ENCODE measurements at regions not wholly inside any gene's neighbourhood (a gene's known extent, or its start where the extent isn't known, plus 50 kb on each side); places are given as distances from the start of the nearest gene placed in this dataset.
"Not testable (repeated sequence)": the region's sequence is repeated elsewhere in the genome, so short reads cannot be mapped to it uniquely, and the experiment has no call there.

DNA sequence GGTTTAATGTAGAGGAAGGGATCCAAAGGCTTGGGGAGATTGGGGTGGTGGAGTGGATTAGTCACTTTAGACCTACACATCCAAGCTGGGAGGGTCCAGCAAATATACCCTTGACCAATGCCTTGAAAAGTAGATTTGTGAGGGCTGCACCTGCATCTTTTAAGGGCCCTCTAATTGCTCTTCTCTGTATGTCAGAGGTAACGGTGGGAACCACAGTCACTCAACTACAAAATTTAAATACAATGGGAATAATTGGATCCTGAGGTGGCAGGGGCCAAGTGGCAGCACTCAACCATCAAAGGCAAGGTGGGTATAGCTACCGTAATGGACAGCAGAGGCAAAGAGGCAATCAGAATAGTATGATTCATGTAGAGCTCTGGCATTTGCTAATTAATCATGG lies 833.7 kb upstream of the ARRDC3 start:
- not testable (repeated sequence) for DNase-seq

GRCh38 chr5:92215116-92215515 lies 832.0 kb upstream of the ARRDC3 start:
- DNase-seq = no peak

DNA sequence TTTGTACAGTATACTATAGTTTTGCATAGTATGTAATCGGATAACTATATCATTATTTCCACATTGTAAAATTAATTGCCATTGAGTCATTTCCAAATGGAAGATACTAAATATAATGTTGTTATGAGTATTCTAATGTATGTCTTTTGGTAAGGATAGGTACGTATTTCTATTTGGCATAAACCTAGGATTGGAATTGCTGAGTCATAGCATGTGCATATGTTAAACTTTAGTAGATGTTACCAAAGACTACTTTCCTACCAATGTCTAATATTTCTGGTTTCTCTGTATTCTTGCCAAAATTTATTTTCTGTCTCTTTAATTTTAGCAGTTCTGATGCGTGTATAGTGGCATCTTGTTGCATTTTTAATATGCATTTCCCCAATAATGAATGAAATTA lies 825.1 kb upstream of the ARRDC3 start:
- no peak for DNase-seq

DNA sequence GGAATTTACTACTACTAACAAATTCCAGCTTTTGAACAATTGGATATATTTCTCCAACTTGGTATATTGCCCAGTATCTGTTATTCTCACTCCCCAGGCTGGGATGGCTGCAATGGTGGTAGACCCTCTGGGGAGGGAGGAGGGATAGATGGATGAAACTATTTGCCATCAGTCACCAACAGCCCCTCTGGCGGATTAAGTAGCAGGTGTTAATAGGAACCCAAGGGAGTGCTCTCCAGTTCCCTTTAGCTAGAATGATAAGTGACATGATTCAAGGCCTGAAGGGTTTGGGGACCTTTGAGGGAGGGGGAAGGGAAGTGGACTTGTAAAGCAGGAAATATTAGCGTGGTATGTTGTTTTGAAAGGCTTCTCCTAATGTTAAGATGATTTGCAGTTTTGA lies 824.0 kb upstream of the ARRDC3 start:
- no peak for DNase-seq

DNA sequence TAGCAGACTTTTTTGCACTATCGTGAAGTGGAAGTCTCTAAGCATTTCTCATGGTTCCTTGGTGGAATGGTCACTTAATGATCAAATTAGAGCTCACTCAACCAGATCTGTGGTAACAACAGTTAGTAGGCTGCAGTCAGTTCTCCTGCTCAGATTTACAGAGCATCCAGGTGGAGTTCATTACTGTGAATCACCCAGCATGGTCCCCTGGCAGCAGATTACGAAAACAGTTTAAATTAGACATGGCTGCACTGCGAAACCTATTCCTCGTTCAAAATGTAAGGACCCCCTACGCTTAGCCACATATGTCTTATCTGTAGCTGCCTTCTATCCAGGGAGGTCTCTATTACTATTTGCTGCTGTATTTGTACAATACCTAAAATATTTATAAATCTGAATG lies 823.6 kb upstream of the ARRDC3 start:
- DNase-seq = no peak

GRCh38 chr5:92199035-92199434 lies 815.9 kb upstream of the ARRDC3 start:
- DNase-seq = not testable (repeated sequence)

- no peak for DNase-seq
Measured at GRCh38 chr5:92181656-92182055, 798.5 kb upstream of the ARRDC3 start.

DNA sequence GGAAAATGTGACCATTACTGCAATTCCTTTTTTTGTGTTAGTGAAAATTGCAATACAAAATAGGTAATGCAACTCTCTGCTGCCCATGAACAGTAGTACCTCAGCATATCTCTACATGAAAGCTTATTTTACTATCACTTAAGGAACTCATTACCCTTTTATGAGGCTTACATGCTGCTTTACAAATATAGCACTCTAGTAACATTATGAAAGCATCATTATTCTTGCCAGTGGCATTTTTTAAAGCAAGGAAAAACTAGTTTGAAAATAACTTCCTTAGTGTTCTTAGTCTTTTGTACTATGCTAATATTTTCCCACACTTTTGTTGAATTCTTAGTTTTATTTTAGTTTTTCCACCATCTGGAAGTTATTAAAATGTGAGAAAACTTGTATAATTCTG lies 797.3 kb upstream of the ARRDC3 start:
- DNase-seq = no peak

GRCh38 chr5:92179651-92180050 lies 796.5 kb upstream of the ARRDC3 start:
- DNase-seq = no peak

DNA sequence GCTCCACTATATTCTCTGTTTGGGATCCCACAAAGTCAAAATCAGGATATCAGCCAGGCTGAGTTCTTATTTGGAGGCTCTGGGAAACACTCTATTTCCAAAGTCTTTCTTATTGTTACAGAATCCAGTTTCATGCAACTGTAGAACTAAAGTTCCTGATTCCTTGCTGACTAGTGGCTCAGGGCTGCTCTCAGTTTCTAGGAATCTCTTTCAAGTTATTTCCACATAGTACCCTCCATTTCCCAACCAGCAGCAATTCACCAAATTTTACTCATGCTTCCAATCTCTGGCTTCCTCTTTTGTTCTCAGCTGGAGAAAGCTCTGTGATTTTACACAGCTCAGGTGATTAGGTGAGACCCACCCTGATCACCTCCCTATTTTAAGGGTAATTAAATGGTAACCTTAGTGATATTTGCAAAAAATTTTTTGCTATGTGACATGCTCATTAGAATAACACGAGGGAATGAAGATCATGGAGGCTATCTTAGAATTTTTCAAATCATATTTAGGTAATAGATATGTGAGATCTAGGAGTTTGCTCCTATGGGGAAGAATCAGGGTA lies 794.9 kb upstream of the ARRDC3 start:
- no peak for DNase-seq

GRCh38 chr5:92163906-92164305 lies 780.8 kb upstream of the ARRDC3 start:
- DNase-seq = no peak

GRCh38 chr5:92147798-92148197 lies 764.7 kb upstream of the ARRDC3 start:
- DNase-seq = no peak

- DNase-seq = no peak
Measured at GRCh38 chr5:92147266-92147665, 764.1 kb upstream of the ARRDC3 start.

GRCh38 chr5:92145852-92146251 lies 762.7 kb upstream of the ARRDC3 start:
- no peak for DNase-seq

- no peak for DNase-seq
Measured at GRCh38 chr5:92144824-92145223, 761.7 kb upstream of the ARRDC3 start.

GRCh38 chr5:92132294-92132908 lies 749.3 kb upstream of the ARRDC3 start:
- not testable (repeated sequence) for DNase-seq

- DNase-seq = no peak
Measured at GRCh38 chr5:92126182-92126581, 743.1 kb upstream of the ARRDC3 start.

DNA sequence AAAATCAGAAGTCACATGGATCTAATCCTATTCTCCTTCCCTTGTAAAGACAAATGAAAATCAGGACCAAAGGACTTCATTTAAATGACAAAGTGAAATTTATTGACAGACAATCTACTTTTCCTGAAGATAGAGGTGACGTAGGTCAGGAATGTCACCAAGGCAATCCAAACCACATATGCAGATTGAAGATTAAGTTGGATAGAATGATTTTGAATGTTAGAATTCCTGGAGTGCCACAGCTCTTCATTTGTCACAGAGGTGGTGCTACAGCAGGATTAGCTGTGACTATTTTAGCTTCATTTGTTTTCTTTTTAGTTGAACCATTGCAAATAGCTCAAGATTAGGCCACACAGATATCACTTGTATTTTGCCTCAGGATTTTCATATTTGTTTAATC lies 736.0 kb upstream of the ARRDC3 start:
- DNase-seq = no peak

DNA sequence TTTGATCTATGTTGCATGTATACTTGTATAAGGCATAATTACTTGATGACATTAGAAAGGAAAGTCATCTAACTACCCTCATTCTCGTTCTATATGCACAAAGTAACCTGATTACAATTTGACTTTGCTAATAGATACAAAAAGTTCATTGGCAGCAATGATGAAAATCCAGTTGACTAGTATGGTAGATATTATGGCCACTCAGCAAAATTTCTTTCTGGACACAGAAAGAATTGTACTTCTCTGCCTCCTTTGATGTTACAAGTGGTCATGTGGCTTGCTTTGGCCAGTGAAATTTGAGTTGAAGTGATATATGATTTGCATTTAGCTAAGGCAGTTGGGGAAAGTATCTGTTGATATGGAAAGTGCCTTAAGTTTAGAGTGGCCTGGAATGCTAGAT lies 723.7 kb upstream of the ARRDC3 start:
- no peak for DNase-seq

DNA sequence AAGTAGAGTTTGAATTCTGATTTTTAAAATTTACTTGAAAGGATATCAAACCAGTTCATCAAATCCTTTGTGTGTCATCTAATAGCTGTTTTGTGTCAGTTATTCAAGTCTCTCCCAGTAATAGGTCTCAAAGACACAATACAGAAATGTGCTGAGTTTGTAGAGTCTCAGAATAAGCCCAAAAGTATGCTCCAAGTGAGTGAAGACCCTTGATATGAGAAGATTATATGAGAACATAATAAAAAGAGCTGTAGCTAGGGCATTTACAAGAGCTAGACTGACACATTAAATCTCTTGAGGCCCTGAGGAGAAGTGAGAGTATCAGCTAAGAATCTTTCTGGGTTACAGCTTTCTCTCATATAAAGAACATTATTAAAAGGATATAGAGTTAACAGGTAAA lies 721.0 kb upstream of the ARRDC3 start:
- DNase-seq = no peak

GRCh38 chr5:92102313-92102712 lies 719.2 kb upstream of the ARRDC3 start:
- no peak for DNase-seq

DNA sequence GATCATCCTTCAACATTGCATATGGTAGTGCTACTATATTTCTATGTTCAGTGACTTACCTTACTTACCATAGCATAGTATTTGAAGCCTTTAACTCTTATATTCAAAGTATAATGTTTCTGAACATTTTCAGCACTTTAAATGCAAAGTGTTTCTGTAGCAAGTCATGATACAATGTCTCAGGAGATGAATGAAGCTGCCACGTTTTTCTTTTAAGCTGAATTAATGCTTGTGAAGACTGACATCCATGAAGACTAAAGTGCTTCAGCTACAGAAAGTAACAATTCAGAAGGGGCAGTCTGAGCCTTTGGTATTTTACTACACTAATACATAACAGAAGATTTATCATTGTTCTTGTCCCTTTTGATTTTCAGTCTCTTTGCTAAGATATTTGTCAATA lies 709.1 kb upstream of the ARRDC3 start:
- DNase-seq = no peak

DNA sequence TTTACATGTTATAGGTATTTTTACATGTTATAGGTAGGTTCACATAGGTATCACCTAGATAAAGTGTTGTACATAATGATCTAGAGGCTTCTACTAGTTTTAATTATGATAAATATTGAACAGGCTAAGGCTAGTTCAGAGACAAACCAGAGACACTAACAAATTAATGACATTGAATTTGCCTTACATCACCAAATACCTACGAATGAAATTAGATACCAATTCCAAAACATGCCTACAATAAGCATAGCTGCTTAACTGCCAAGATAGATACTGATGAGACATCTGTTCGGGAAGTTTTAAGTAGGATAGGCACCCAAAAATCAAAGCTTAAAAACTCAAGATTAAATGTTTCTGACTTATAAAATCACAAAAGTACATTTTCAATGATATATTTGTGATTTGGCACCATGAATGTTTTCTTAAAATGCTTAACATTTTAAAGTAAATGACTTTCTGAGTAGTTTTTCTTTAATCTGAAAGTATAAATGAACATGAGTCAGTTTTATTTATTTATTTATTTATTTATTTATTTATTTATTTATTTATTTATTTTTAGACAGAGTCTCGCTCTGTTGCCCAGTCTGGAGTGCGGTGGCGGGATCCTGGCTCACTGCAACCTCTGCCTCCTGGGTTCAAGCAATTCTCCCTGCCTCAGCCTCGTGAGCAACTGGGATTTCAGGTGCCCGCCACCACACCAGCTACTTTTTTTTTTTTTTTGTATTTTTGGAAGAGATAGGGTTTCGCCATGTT lies 703.1 kb upstream of the ARRDC3 start:
- DNase-seq = no peak

- no peak for DNase-seq
Measured at GRCh38 chr5:92081958-92082712, 699.0 kb upstream of the ARRDC3 start.

Data from activated CD4-positive, alpha-beta T cell treated with anti-CD3 and anti-CD28 coated beads, Interleukin-10, Interleukin-2, amounts not matched to agents 100 ng/mL and 50 ng/mL, durations not matched to agents 16 hours and 8 hours (primary cell).